GM19463 (cell line): ENCODE measurements at regions not wholly inside any gene's neighbourhood (a gene's known extent, or its start where the extent isn't known, plus 50 kb on each side); places are given as distances from the start of the nearest gene placed in this dataset.
"Not testable (repeated sequence)": the region's sequence is repeated elsewhere in the genome, so short reads cannot be mapped to it uniquely, and the experiment has no call there.

Experiments
- ATAC-seq: cut with Tn5 transposase; IDR thresholded peaks from one replicate; pipeline ENCODE4 v1.9.1; 2021; ENCODE audit warnings: mild to moderate bottlenecking, moderate library complexity; ENCODE audit not compliant: unreplicated experiment

DNA sequence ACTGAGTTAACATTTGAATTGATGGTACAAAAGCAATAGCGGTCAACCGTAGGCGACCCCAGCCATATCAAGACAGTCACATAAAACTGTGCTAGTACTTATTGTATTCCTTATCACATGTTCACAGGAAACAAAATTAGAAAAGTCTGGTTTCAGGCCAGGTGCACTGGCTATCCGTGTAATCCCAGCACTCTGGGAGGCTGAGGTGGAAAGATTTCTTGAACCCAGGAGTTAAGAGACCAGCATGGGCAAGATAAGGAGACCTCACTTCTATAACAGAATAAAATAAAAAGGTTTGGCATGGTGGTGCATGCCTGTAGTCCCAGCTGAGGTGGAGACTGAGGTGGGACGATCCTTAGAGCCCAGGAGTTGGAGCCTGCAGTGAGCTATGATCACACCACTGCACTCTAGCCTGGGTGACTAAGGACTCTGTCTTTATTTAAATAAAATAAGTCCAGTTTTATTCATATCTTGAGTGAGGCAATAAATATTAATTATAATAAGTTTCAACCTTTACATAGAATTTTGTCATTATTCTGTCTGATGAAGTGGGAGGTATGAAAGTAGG is 84.1 kb upstream of the RGPD4 start:
- ATAC-seq: no peak

DNA sequence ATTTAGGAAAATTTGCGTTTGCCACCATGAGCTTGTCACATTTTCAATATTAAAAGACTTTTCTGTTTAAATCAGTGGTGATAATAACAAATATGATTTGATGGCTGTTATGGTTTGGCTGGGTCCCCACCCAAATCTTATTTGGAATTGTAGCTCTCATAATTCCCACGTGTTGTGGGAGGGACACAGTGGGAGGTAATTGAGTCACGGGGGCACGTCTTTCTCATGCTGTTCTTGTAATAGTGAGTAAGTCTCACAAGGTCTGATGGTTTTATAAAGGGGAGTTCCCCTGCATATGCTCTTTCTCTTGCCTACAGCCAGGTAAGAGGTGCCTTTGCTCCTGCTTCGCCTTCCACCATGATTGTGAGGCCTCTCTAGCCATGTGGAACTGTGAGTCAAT is 83.4 kb upstream of the RGPD4 start:
- no peak for ATAC-seq

DNA sequence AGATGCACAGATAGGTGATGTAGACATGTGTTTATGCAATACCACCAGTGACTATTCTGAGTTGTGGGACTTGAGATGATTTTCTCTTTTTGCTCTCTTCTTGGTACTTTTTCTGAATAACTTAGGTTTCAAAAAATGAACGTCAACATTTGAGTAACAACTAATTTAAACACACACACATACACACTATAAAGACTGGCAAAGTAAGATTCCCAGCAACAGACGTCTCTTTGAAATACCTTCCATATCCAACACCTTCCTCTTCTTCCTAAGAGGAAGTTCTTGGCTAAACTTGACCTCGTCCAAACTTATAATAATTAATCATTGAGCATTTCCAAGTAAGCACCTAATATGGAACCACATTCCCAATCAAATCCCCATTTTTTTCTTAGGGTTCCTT is 81.6 kb upstream of the RGPD4 start:
- ATAC-seq: no peak

DNA sequence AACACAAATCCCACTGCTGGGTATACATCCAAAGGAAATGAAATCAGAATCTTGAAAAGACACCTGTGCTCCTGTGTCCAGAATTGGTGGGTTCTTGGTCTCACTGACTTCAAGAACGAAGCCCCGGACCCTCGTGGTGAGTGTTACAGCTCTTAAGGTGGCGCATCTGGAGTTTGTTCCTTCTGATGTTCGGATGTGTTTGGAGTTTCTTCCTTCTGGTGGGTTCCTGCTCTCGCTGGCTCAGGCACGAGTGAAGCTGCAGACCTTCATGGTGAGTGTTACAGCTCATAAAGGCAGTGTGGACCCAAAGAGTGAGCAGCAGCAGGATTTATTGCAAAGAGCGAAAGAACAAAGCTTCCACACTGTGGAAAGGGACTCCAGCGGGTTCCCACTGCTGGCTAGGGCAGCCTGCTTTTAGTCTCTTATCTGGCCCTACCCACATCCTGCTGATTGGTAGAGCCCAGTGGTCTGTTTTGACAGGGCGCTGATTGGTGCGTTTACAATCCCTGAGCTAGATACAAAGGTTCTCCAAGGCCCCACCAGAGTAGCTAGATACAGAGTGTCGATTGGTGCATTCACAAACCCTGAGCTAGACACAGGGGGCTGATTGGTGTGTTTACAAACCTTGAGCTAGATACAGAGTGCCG is 80.0 kb upstream of the RGPD4 start:
- not testable (repeated sequence) for ATAC-seq

DNA sequence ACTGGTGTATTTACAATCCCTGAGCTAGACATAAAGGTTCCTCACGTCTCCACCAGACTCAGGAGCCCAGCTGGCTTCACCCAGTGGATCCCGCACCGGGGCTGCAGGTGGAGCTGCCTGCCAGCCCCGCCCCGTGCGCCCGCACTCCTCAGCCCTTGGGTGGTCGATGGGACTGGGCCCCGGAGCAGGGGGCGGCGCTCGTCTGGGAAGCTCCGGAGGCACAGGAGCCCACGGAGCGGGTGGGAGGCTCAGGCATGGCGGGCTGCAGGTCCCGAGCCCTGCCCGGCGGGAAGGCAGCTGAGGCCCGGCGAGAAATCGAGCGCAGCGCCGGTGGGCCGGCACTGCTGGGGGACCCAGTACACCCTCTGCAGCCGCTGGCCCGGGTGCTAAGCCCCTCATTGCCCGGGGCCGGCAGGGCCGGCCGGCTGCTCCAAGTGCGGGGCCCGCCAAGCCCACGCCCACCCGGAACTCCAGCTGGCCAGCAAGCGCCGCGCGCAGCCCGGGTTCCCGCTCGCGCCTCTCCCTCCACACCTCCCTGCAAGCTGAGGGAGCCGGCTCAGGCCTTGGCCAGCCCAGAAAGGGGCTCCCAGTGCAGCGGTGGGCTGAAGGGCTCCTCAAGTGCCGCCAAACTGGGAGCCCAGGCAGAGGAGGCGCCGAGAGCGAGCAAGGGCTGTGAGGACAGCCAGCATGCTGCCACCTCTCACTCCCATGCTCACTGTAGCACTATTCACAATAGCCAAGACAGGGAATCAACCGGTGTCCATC is 79.3 kb upstream of the RGPD4 start:
- not testable (repeated sequence) for ATAC-seq

DNA sequence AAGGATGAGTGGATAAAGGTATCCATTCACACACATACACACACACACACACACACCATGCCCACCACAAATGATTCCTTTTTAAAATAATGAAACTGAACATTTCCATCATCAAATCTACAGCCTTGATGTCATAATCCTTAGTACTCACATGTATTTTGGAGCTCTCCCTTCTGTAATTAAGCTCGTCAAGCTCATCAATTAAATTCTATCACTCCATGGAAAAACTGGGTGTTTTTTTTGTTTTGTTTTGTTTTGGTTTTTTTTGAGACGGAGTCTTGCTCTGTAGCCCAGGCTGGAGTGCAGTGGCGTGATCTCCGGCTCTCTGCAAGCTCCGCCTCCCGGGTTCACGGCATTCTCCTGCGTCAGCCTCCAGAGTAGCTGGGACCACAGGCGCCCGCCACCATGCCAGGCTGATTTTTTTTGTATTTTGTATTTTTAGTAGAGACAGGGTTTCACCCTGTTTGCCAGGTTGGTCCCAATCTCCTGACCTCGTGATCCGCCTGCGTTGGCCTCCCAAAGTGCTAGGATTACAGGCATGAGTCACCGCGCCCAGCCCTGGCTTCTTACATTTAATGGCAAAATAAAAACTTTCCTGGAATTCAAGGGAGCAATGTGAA is 78.6 kb upstream of the RGPD4 start:
- no peak for ATAC-seq

DNA sequence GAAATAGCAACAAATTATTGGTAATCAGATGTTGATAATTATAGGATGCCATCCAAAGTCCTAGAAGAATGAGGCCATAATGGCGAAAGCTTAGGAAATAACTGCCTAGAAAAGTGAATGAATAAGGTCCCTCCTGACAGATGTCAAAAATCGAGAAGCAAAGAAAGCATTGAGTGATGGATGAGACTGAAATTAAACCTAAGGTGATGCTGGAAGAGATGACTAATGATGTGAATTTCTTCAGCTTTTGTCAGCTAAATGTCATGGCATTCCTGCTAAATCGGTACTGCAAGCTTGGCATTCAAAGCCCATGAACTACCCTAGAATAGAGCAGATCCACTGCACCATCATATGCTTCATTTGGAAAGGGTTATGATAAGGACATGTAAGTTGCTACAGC is 74.8 kb upstream of the RGPD4 start:
- no peak for ATAC-seq

DNA sequence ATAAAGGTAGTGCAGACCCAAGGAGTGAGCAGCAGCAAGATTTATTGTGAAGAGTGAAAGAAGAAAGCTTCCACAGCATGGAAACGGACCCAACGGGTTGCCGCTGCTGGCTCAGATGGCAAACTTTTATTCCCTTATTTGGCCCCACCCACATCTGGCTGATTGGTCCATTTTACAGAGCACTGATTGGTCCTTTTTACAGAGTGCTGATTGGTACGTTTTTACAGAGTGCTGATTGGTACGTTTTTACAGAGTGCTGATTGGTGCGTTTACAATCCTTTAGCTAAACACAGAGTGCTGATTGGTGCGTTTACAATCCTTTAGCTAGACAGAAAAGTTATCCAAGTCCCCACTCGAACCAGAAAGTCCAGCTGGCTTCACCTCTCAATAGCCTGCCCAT is 72.9 kb upstream of the RGPD4 start:
- ATAC-seq: not testable (repeated sequence)

DNA sequence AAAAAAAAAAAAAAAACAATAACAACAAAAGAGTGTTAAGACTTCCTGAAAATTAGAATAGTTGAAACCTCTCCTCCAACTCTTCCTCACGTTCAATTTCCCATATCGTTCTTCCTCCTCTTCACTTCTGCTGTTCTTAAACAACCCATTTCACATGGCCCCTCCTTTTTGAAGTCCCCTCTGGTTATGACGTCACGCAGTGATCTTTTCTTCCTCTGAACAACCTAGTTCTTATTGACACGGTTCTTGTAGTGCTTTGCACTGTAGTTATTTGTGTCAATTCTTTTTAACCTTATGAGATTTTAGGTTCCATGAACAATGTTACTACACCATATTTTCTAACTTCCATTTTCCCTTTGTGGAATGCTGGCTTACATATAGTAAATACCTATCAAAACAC is 69.5 kb upstream of the RGPD4 start:
- no peak for ATAC-seq

DNA sequence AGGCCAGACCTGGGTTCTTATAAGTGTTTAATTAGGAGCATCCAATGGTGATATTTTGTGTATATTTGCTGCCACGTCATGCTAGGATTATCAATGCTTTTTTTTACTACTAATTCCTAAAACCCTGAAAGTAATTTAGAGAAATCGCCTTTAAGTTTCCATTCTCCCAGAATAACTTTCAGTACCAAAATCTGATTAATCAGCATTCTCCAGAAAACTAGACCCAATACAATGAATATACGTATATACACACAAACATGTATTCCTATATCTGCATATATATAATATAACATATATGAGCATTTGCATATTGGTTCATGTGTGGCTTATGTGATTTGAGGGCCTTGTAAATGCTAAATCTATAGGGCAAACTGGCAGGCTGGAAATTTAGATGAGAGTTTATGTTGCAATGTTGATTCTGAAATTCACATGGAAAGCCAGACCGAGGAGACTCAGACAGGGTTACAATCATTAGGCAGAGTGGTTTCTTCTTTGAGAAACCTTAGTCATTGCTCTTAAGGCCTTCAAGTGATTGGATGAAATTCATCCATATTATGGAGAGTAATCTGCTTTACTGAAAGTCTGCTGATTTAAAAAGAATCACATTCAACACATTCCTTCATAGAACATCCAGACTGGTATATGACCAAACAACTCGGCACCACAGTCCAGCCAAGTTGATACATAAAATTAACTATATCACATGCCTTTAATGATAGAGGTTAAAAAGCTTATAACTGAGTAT is 65.9 kb upstream of the RGPD4 start:
- ATAC-seq: no peak

DNA sequence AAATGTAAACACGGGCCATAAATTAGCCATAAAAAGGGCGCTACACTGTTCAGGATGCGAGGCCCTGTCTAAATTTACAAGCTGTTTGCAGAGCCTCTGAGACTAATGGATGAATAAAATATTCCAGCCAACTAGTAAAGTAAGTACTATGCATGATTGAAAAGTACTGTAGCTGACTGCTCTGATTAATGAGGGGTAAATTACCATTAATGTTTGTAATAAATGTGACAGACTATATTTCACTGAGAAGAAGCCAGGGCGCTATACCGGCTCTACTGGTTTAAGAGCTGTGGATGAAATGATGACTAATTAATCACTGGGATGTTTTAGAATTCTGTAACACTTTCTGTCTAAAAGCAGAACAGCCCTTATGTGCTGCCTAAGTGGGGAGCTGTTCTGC is 54.3 kb upstream of the RGPD4 start:
- no peak for ATAC-seq

DNA sequence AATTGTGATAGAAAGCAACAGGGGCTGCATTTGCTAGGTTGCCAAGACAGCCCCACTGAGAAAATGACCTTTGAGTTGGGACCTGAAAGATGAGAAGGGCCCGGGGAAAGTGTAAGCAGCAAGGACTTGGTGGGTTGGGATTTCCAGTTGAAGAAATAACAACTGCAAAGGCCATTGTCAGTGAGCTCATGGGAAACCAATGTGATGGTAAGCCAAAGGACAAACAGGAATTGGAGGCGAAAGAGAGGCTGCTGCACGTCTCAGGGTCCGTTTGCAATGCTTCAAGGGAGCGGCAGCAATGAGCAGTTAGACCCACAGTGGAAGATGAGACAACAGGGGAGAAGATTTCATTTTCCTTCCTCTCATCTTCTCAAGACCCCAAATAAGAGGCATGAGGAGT is 51.5 kb upstream of the RGPD4 start:
- ATAC-seq: no peak

DNA sequence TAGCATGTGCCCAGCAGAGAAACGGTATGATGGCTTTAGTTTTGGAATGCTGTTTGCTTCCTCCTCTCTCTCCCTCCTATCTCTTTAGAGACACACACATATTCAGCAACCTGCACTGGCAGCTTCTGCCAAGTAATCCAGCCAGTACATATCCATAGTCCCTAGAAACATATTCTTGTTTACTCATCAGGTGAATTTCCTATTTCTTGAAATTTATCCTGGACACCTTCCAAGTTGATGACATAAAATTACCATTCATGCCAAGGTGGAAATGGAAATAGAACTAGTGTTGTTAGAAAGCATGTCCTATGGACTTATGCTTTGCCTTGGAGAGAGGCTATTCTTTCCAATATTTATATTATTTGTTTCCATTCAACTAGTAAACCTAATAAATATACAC is 50.9 kb upstream of the RGPD4 start:
- ATAC-seq: no peak

DNA sequence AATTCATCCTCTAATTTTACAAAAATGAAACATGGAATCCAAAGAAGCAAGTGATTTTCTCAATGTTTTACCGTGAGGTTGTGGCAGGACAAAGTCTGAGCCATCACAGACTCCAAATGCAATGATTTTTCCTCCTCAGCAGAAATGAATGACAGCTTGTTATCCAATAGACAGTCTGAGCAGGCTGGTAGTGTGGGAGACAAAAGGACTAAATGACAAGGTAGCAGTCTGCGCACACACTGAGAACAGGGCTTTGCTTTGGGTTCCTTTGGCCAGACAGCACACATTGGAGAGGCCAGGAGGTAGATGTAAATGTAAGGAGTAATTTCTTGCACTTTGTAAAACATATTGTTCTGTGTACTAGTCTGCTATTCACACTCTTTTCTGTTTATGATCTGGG is 50.3 kb upstream of the RGPD4 start:
- ATAC-seq: no peak
